Mesodermal cell (in vitro differentiated cells): ENCODE measurements at regions not wholly inside any gene's neighbourhood (a gene's known extent, or its start where the extent isn't known, plus 50 kb on each side); places are given as distances from the start of the nearest gene placed in this dataset.

ENCODE experiments used
- H3K27ac ChIP-seq: 2 replicates; pipeline ENCODE4 v1.7.0; 2013; ENCODE audit warnings: mild to moderate bottlenecking, low read depth, low read length, moderate library complexity; ENCODE audit not compliant: severe bottlenecking
- H3K36me3 ChIP-seq: 2 replicates; pipeline ENCODE4 v1.7.1; 2013; ENCODE audit warnings: mild to moderate bottlenecking, low read length, moderate library complexity; ENCODE audit not compliant: control insufficient read depth, insufficient read depth
- H3K4me1 ChIP-seq: one replicate; pipeline ENCODE4 v1.7.1; 2013; ENCODE audit warnings: mild to moderate bottlenecking, low read length; ENCODE audit not compliant: insufficient read depth, control insufficient read depth, poor library complexity, severe bottlenecking
- H3K4me3 ChIP-seq: 2 replicates; pipeline ENCODE4 v1.7.0; 2013; ENCODE audit warnings: low read length, control low read depth, mild to moderate bottlenecking; ENCODE audit not compliant: insufficient read depth, poor library complexity, severe bottlenecking; ENCODE audit errors: extremely low read depth
- H3K9me3 ChIP-seq: 2 replicates; pipeline ENCODE4 v1.7.1; 2013; ENCODE audit warnings: mild to moderate bottlenecking, low read length, moderate library complexity; ENCODE audit not compliant: control insufficient read depth
- WGBS, 2 experiments: methylation state at CpG; one replicate each; pipeline ENCODE4 v1.1.5; 2013; ENCODE audit warnings: missing lambda C conversion rate in 2 of 2; ENCODE audit not compliant: insufficient coverage in 2 of 2; 5-methylcytosine and 5-hydroxymethylcytosine counted together

DNA sequence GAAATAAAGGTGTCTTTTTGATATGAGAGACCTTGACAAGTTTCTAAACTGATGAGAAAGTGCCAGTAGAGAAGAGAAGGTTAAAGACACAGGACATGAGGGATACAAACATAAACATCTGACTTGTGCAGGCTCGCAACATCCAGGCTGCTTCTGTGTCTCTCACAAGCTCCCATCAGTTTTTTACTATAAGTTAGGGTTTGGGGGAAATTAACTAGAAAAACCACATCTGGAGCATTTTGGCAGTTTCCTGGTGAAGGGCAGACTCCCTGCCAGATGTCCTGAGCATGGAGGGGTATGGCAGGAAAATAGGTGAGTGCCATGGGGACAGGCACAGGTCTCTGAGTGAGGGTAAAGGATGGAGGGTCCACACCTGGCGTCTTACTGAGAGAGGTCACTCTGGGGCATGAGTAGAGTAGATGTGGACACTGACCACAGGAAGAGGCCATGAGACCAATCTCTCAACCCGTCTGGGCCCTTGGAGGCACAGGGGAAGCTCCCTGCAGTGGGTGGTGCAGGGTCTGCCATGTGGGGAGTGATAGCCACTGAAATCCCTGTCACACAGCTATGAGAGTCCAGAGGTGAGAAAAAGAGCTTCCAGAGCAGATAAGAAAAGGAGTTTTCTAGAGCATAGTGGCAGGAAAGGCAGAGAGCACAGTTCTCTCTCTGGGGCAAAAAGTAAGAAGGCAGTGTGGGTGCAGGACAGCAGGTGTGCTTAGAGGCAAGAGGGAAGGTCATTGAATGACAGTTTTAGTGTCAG, 193.3 kb upstream of the SYNDIG1 start:
- Histone ChIP-seq H3K4me3 (no peak overlapping the region), H3K27ac (no peak overlapping the region), H3K4me1 (no peaks in the 10 kb centered on the region), H3K9me3 (no peaks in the 10 kb centered on the region), H3K36me3 (no peaks in the 10 kb centered on the region)
- 55 to 71% methylated on average over 1 to 2 of the region's 3 CpGs for WGBS, 2 experiments

DNA sequence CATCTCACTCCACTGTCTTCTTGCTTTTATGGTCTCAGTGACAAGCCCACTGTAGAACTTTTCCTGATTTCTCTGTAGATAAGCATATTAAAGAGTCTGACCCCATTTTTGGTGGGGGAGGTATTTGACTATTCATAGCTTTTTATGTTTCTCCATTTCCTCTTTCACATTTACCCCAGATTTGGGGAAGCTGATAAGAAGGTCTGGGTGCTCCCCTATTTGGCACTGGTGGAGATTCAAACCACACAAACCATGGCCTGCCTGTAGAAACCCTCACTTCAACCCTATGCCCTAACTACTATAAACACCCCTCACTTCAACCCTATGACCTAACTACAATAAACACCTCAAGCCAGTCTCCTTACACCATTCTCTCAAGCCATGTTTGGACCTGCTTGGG, 196.2 kb upstream of the SYNDIG1 start:
- Histone ChIP-seq H3K36me3 (no peaks in the 10 kb centered on the region), H3K4me1 (no peaks in the 10 kb centered on the region), H3K4me3 (no peak overlapping the region), H3K27ac (no peak overlapping the region), H3K9me3 (no peaks in the 10 kb centered on the region)

DNA sequence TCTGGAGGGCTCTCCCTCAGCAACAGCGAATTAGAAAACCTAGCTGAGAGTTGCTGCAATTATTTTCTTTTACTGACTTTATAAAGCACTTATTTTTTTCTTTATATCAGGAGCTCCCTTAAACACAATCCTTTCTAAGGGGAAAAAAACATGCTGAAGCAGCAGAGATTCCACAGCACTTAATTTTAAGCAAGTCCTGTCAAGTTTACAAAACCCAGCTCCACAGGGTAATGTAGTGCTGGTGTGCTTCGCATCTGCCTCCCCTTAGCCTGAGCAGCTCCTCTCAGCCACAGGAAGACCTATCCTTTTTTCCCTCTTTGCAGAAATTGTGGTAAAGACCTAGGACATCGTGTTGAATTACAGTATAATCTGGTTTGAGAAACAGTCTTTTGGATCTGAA, 208.1 kb upstream of the SYNDIG1 start:
- no peaks in the 10 kb centered on the region for H3K9me3 ChIP-seq
- H3K4me3 ChIP-seq: no peak overlapping the region
- WGBS, 2 experiments: 80% methylated on average over 1 of the region's 3 CpGs; no CpG with 5 or more reads in 1 of the 2 experiments
- no peak overlapping the region for H3K27ac ChIP-seq
- no peaks in the 10 kb centered on the region for H3K4me1 ChIP-seq
- H3K36me3 ChIP-seq: no peaks in the 10 kb centered on the region

DNA sequence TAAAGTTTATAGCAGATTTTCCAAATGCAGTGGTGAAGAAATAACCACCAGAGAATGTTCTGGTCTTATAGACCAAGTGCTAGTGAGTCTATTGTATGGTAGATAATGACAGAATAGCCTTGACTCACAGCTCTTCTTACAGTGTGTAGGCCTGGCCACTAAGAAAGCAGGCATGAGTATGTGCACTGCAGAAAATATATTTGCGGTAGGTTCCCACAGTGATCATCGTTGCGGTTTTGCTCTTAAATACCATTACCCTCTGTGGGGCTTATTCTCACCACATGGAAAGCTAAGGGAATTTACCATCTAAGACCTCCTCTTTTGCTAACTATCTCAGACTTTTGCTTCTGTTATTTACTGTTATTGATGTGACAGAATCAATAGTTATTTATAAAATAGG, 212.3 kb upstream of the SYNDIG1 start:
- 79 to 100% methylated on average over 3 of the region's 3 CpGs for WGBS, 2 experiments
- H3K27ac ChIP-seq: no peak overlapping the region
- no peaks in the 10 kb centered on the region for H3K9me3 ChIP-seq
- no peaks in the 10 kb centered on the region for H3K4me1 ChIP-seq
- H3K36me3 ChIP-seq: no peaks in the 10 kb centered on the region
- no peak overlapping the region for H3K4me3 ChIP-seq

DNA sequence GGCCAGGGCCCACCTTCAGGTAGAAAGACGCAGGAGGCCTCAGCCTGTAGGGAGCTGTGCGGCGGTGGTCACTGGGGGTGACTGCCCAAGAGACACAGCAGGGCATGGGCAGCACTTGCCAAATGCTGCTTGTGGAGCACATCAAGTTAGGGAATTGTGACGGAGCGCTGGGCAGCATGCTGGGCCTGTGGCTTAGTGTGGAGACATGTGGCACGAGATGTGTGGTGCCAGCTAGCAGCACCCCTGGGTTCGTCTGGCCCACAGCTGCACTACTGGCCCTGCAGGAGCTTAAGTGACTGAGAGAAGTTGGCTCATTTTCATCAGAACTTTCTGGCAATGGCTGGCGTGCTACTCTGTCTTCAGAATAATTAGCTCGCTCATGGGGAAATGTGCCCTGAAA, 213.1 kb upstream of the SYNDIG1 start:
- WGBS, 2 experiments: 92 to 93% methylated on average over 8 to 9 of the region's 9 CpGs
- Histone ChIP-seq H3K4me3 (no peak overlapping the region), H3K9me3 (no peaks in the 10 kb centered on the region), H3K27ac (no peak overlapping the region), H3K4me1 (no peaks in the 10 kb centered on the region), H3K36me3 (no peaks in the 10 kb centered on the region)

DNA sequence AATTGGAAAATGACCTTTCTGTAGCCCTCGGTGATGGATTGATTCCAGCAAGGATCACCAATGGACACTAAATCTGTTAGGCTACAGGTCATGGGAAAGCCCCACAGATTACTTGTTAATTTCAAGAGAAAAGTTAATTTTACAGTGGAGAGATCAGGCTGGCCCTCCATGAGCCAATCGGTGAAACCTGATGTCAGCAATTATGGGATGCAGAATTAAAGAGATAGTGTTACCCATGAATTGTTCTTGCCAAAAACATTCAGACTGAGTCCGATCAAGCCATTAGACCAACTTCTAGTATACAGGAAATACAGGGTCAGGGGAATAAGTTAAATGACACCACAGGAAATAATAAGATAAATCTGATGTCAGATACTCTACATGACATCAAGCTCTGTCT, 214.9 kb upstream of the SYNDIG1 start:
- Histone ChIP-seq H3K4me1 (no peaks in the 10 kb centered on the region), H3K9me3 (no peaks in the 10 kb centered on the region), H3K4me3 (no peak overlapping the region), H3K27ac (no peak overlapping the region), H3K36me3 (no peaks in the 10 kb centered on the region)
- 88 to 100% methylated on average over 2 of the region's 3 CpGs for WGBS, 2 experiments

DNA sequence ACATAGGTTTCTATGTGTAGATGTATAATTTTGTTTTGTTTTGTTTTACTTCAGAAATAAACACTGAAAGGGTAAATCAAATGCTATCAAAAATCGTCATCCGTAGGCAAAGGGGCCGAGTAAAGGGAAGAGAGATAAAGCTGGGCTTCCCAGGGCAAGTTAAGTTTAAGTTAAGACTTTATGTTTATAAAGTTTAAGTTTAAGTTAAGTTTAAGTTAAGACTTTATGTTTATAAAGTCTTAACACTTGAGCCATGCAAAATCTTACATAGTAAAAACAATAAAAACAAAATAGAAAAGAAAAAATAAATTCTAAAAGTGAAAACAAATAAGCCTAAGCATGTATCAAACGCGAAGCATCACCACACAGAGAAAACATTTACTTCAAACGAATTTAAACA, 216.1 kb upstream of the SYNDIG1 start:
- H3K36me3 ChIP-seq: no peaks in the 10 kb centered on the region
- WGBS, 2 experiments: 97% methylated on average over 3 of the region's 6 CpGs; no CpG with 5 or more reads in 1 of the 2 experiments

DNA sequence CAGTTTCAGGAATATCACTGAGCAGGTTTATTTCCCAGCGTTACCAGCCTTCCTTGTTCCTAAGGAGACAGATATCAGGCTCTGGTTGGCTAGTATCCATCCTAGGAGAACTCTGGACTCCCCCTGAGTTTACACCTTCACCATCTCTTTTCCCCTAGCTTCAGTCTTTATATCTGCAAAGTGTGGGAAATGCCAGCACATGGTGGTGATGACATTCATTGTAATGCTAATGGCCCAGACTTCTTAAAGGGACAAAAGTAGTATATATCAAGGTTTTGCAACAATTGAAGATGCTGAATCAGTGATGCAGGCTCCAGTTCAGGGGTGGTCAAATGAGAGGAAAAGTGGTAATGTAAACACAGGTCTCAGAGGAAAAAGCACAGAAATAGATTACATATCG, 224.3 kb upstream of the SYNDIG1 start:
- H3K9me3 ChIP-seq: peaks cover 5% of the 10 kb centered on the region
- 61 to 95% methylated on average over 2 of the region's 2 CpGs for WGBS, 2 experiments
- no peaks in the 10 kb centered on the region for H3K36me3 ChIP-seq
- no peak overlapping the region for H3K4me3 ChIP-seq
- no peak overlapping the region for H3K27ac ChIP-seq
- no peaks in the 10 kb centered on the region for H3K4me1 ChIP-seq

More for the DNA sequence above, 216.1 kb upstream of the SYNDIG1 start:
- Histone ChIP-seq H3K9me3 (no peaks in the 10 kb centered on the region), H3K27ac (no peak overlapping the region), H3K4me1 (no peaks in the 10 kb centered on the region), H3K4me3 (no peak overlapping the region)

DNA sequence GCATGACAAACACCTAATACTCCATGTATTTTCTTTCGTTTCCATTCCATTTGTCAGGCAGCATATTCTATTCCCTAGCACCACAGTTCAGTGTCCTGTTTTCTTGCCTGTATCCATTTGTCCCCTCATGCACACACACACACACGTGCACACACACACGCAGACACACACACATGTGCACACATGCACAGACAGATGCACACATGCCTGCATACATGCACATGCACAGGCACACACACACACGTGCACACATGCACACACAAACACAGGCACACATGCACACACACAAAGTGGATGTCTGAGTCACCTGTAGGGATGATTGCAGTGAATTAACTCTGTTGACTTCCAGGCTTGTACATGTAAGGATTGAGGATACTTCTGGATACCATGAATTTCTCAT, 226.7 kb upstream of the SYNDIG1 start:
- Histone ChIP-seq H3K4me1 (no peaks in the 10 kb centered on the region), H3K27ac (no peak overlapping the region), H3K4me3 (no peak overlapping the region), H3K36me3 (no peaks in the 10 kb centered on the region), H3K9me3 (peaks cover under 1% of the 10 kb centered on the region)
- 75 to 98% methylated on average over 2 to 3 of the region's 4 CpGs for WGBS, 2 experiments

DNA sequence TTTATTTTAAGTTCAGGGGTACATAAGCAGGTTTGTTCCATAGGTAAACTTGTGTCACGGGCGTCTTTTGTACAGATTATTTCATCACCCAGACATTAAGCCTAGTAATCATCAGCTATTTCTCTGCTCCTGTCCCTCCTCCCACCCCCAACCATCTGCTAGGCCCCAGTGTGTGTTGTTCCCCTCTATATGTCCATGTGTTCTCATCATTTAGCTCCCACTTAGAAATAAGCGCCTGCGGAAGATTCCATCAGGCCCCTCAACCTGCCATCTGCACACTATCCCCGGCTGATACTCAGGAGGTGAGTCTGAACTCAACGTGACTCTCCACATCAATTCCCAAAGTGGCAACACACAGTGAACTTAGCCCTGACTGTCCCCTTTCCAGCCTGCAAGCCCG, 228.0 kb upstream of the SYNDIG1 start:
- Histone ChIP-seq H3K36me3 (no peaks in the 10 kb centered on the region), H3K27ac (no peak overlapping the region), H3K4me3 (no peak overlapping the region), H3K4me1 (no peaks in the 10 kb centered on the region), H3K9me3 (no peaks in the 10 kb centered on the region)
- WGBS, 2 experiments: 91 to 96% methylated on average over 7 of the region's 7 CpGs

DNA sequence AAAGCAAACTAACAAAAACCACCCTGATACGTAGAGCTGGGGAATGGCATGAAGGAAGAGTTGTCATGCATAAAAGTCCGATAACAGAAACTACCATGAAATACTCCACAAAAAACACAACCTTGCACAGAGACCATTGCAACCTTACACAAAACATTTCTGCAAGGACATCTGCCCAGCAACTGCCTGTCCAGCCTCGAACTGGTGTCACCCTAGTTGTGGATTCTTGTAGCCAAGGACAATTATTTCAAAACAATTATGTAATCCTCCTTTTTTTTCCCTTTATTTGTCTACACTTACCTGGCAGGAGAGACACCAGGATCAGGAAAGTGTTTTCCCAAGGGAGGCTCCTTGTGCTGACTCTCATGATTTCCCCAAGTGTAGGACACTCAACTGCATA, 232.5 kb upstream of the SYNDIG1 start:
- Histone ChIP-seq H3K36me3 (no peaks in the 10 kb centered on the region), H3K4me3 (no peak overlapping the region), H3K9me3 (no peaks in the 10 kb centered on the region), H3K27ac (no peak overlapping the region), H3K4me1 (no peaks in the 10 kb centered on the region)
- 73 to 100% methylated on average over 1 of the region's 3 CpGs for WGBS, 2 experiments
